GM12878 (cell line): ENCODE measurements at regions not wholly inside any gene's neighbourhood (a gene's known extent, or its start where the extent isn't known, plus 50 kb on each side); places are given as distances from the start of the nearest gene placed in this dataset.

ENCODE experiments used
- ATF2 ChIP-seq: IDR thresholded peaks from 2 replicates; pipeline ENCODE4 v1.6.1; 2012; ENCODE audit warnings: low read length, inconsistent platforms
- ATF3 ChIP-seq: IDR thresholded peaks from 2 replicates; pipeline ENCODE4 v1.6.1; 2011; ENCODE audit warnings: low read depth, mild to moderate bottlenecking, low read length, moderate library complexity, borderline replicate concordance; ENCODE audit errors: extremely low read depth
- CTCF ChIP-seq, 3 experiments: IDR thresholded peaks in 2 of 3; conservative IDR thresholded peaks in 1 of 3; 2 replicates each; pipeline ENCODE4 v1.5.1; 2011; ENCODE audit warnings: low read depth in 3 of 3, low read length in 3 of 3, mild to moderate bottlenecking in 3 of 3, control low read depth in 2 of 3, moderate library complexity in 2 of 3, inconsistent platforms in 1 of 3, mixed read lengths in 1 of 3; ENCODE audit not compliant: control insufficient read depth in 2 of 3, insufficient read depth in 1 of 3; ENCODE audit errors: extremely low read depth in 1 of 3
- EP300 ChIP-seq, 2 experiments: fragments of 150-350 bp in 1 of 2; IDR thresholded peaks; 2 replicates each; pipeline ENCODE4 v1.6.1; 2011 to 2012; ENCODE audit warnings: low read depth in 2 of 2, low read length in 2 of 2, borderline replicate concordance in 1 of 2, improper control_type of control experiment in 1 of 2, inconsistent platforms in 1 of 2; ENCODE audit not compliant: control insufficient read depth in 1 of 2
- FOS ChIP-seq: IDR thresholded peaks from 3 replicates; pipeline ENCODE4 v1.6.1; 2011; ENCODE audit warnings: borderline replicate concordance; ENCODE audit not compliant: insufficient read length; ENCODE audit errors: extremely low read depth
- MAX ChIP-seq: IDR thresholded peaks from 2 replicates; pipeline ENCODE4 v1.6.1; 2012; ENCODE audit warnings: low read depth, low read length, improper control_type of control experiment
- PRDM15 ChIP-seq: fragments of 450-650 bp; formaldehyde crosslinking; IDR thresholded peaks from 2 replicates; pipeline ENCODE4 v1.4.0; 2020; ENCODE audit warnings: mild to moderate bottlenecking, moderate library complexity
- RAD21 ChIP-seq: IDR thresholded peaks from 2 replicates; pipeline ENCODE4 v1.6.1; 2011; ENCODE audit warnings: mild to moderate bottlenecking, low read depth, low read length, moderate library complexity; ENCODE audit not compliant: insufficient read depth
- SUPT20H ChIP-seq: IDR thresholded peaks from 2 replicates; pipeline ENCODE4 v1.6.1; 2011; ENCODE audit warnings: low read depth, mild to moderate bottlenecking, low read length, moderate library complexity, borderline replicate concordance; ENCODE audit not compliant: control insufficient read depth
- ZNF274 ChIP-seq: IDR thresholded peaks from one replicate; pipeline ENCODE4 v1.8.0; 2011; ENCODE audit not compliant: insufficient read length, insufficient read depth

GRCh38 chr9:71183251-71183650 lies 61.8 kb upstream of the TRPM3 start:
- no peak for TF ChIP-seq RAD21
- TF ChIP-seq ZNF274, result no peak
- TF ChIP-seq ATF3, result no peak
- TF ChIP-seq CTCF (IDR thresholded peaks at IDR 0.05 in 2 of 3, conservative IDR thresholded peaks at IDR 0.05 in 1 of 3; ENCODE audit: control insufficient read depth in 2 of 3, extremely low read depth in 1 of 3, insufficient read depth in 1 of 3, low read depth in 3 of 3, low read length in 3 of 3), result no peak
- no peak for TF ChIP-seq FOS
- no peak for TF ChIP-seq EP300 (IDR thresholded peaks at IDR 0.05; ENCODE audit: borderline replicate concordance in 1 of 2, control insufficient read depth in 1 of 2, low read depth in 2 of 2, low read length in 2 of 2)
- no peak for TF ChIP-seq ATF2
- no peak for TF ChIP-seq PRDM15 (CRISPR knock-in tag)
- TF ChIP-seq SUPT20H, result no peak
- TF ChIP-seq MAX, result no peak
